ENCODE measurements at regions not wholly inside any gene's neighbourhood (a gene's known extent, or its start where the extent isn't known, plus 50 kb on each side); places are given as distances from the start of the nearest gene placed in this dataset.

DNA sequence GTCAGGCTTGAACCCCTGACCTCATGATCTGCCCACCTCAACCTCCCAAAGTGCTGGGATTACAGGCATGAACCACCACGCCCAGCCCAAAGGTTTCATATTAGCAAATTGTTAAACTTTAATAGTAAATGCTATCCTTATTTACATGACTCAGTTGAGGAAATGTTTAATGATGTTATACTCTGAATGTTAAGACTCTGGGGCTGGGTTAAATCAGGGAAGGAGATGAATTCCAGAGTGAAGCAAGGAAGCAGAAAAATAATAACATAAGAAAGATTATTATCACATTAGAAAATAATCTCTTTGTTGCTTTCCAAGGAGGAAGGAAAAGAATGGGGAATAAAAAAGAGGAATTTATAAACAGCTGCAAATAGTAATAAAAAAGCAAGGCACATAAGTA is 105.3 kb downstream of the PTGS2 start:
- H3K27me3 ChIP-seq: no peaks in the 10 kb centered on the region
- 60% methylated on average over 1 of the region's 1 CpG; no CpG with 5 or more reads in 1 of the 2 donors for whole genome bisulfite sequencing, 2 donors (ENCODE audit: low coverage in 1 of 2)
- no peak for DNase-seq
- no peak overlapping the region for H3K27ac ChIP-seq
- no peak for TF ChIP-seq EP300 (IDR thresholded peaks at IDR 0.05; ENCODE audit: low read depth)
- no peaks in the 10 kb centered on the region for H3K9me3 ChIP-seq
- in situ Hi-C loops (cut with MboI; ENCODE audit: low pct_ligation_motif_present in 1 of 4, low pct_unique_long_range_greater_than_20kb in 1 of 4, low sequenced_read_pairs in 3 of 4) (no loop called here), intact Hi-C loops (cut with DNase I; ENCODE audit: low total_unique reads) (no loop called here)
- no peaks in the 10 kb centered on the region for H3K36me3 ChIP-seq
- no peak overlapping the region for H3K4me3 ChIP-seq
- H3K4me1 ChIP-seq: peaks cover 0 to 6% (median 0%) of the 10 kb centered on the region in 4 donors

DNA sequence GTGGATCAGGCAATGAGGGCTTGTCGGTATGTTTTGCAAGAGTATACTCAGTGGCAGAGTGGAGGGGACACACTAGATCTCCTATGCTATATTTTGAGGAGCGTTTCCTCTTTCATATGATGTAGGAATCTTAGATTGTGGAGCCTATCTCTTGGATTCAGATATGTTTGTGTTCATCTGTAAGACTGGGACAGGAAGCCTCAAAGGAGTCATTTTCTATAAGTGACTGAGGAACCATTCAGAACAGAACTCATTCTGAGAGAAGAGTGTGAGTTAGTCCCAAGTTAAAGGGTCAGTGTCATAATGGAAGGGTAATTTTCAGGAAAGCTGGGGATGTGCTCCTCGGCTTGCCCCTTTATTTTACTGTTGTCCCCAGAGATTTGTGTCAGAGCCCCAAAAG is 107.7 kb downstream of the PTGS2 start:
- intact Hi-C loops (cut with DNase I; ENCODE audit: low total_unique reads): no loop called here
- peaks cover 0 to 6% (median 0%) of the 10 kb centered on the region in 4 donors for H3K4me1 ChIP-seq

DNA sequence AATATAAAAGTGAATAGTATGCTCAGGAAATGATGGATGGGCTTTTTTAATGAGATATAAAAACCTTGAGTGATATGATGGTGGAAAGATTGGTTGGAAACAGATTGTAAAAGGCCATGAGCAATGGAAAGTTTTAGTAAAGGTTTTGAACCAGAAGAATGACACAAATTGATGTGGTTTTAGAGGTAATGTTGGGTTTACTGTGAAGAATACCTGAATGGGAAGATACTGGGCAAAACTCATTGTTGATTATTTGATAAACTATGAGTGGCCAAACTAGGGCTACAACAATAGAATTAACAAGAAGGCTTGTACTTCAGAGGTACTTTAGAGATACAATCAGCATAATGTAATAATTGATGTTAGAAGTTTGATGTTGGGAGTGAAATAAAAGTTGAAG is 108.5 kb downstream of the PTGS2 start:
- H3K4me1 ChIP-seq: peaks cover 0 to 6% (median 0%) of the 10 kb centered on the region in 4 donors
- no peak for DNase-seq
- in situ Hi-C loops (cut with MboI; ENCODE audit: low pct_ligation_motif_present in 1 of 4, low pct_unique_long_range_greater_than_20kb in 1 of 4, low sequenced_read_pairs in 3 of 4) (no loop called here), intact Hi-C loops (cut with DNase I; ENCODE audit: low total_unique reads) (no loop called here)
- no peak overlapping the region for H3K4me3 ChIP-seq
- H3K9me3 ChIP-seq: no peaks in the 10 kb centered on the region
- TF ChIP-seq POLR2AphosphoS5 (IDR thresholded peaks at IDR 0.05): no peak
- TF ChIP-seq POLR2A (IDR thresholded peaks at IDR 0.05): no peak
- TF ChIP-seq EP300 (IDR thresholded peaks at IDR 0.05; ENCODE audit: low read depth): no peak
- TF ChIP-seq, protein P1, sequence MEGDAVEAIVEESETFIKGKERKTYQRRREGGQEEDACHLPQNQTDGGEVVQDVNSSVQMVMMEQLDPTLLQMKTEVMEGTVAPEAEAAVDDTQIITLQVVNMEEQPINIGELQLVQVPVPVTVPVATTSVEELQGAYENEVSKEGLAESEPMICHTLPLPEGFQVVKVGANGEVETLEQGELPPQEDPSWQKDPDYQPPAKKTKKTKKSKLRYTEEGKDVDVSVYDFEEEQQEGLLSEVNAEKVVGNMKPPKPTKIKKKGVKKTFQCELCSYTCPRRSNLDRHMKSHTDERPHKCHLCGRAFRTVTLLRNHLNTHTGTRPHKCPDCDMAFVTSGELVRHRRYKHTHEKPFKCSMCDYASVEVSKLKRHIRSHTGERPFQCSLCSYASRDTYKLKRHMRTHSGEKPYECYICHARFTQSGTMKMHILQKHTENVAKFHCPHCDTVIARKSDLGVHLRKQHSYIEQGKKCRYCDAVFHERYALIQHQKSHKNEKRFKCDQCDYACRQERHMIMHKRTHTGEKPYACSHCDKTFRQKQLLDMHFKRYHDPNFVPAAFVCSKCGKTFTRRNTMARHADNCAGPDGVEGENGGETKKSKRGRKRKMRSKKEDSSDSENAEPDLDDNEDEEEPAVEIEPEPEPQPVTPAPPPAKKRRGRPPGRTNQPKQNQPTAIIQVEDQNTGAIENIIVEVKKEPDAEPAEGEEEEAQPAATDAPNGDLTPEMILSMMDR (IDR thresholded peaks at IDR 0.05): no peak
- no peaks in the 10 kb centered on the region for H3K36me3 ChIP-seq
- H3K27me3 ChIP-seq: no peaks in the 10 kb centered on the region
- no peak overlapping the region for H3K27ac ChIP-seq

More for the DNA sequence above, 107.7 kb downstream of the PTGS2 start:
- TF ChIP-seq POLR2A (IDR thresholded peaks at IDR 0.05) (no peak), EP300 (IDR thresholded peaks at IDR 0.05; ENCODE audit: low read depth) (no peak), POLR2AphosphoS5 (IDR thresholded peaks at IDR 0.05) (no peak)
- TF ChIP-seq, protein P1 (IDR thresholded peaks at IDR 0.05): no peak
- 75 to 83% methylated on average over 2 to 3 of the region's 3 CpGs for WGBS, 2 donors (ENCODE audit: low coverage in 1 of 2)
- in situ Hi-C loops (cut with MboI; ENCODE audit: low pct_ligation_motif_present in 1 of 4, low pct_unique_long_range_greater_than_20kb in 1 of 4, low sequenced_read_pairs in 3 of 4): no loop called here
- Histone ChIP-seq H3K27ac (no peak overlapping the region), H3K36me3 (no peaks in the 10 kb centered on the region), H3K4me3 (no peak overlapping the region), H3K9me3 (no peaks in the 10 kb centered on the region), H3K27me3 (no peaks in the 10 kb centered on the region)
- DNase-seq: no peak

DNA sequence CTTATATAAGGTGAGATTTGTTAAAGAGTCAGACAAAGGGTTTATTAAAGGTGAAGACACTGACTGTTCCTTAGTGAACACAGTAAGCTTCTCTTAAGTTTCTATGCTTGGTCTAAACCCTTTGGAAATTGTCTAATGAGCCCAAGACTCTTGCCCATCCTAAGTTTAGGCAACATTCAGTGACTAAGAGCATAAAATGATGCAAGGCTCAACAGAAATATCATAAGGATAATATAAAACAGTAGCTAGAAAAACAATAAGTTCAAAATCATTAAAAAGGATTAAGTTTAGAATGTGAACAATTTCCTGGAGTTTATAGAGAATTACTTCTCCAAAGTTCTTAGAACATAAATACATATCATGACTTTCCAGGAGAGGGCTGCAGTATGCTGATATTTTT is 108.9 kb upstream of the PDC start:
- Histone ChIP-seq H3K36me3 (no peaks in the 10 kb centered on the region), H3K4me1 (peaks cover 0 to 3% (median 0%) of the 10 kb centered on the region in 4 donors), H3K4me3 (no peak overlapping the region), H3K9me3 (no peaks in the 10 kb centered on the region), H3K27ac (no peak overlapping the region), H3K27me3 (no peaks in the 10 kb centered on the region)
- no peak for TF ChIP-seq POLR2AphosphoS5 (IDR thresholded peaks at IDR 0.05)
- TF ChIP-seq, protein P1 (IDR thresholded peaks at IDR 0.05): no peak
- TF ChIP-seq EP300 (IDR thresholded peaks at IDR 0.05; ENCODE audit: low read depth): no peak
- TF ChIP-seq POLR2A (IDR thresholded peaks at IDR 0.05): no peak
- intact Hi-C loops (cut with DNase I; ENCODE audit: low total_unique reads) (no loop called here), in situ Hi-C loops (cut with MboI; ENCODE audit: low pct_ligation_motif_present in 1 of 4, low pct_unique_long_range_greater_than_20kb in 1 of 4, low sequenced_read_pairs in 3 of 4) (no loop called here)
- no peak for DNase-seq

DNA sequence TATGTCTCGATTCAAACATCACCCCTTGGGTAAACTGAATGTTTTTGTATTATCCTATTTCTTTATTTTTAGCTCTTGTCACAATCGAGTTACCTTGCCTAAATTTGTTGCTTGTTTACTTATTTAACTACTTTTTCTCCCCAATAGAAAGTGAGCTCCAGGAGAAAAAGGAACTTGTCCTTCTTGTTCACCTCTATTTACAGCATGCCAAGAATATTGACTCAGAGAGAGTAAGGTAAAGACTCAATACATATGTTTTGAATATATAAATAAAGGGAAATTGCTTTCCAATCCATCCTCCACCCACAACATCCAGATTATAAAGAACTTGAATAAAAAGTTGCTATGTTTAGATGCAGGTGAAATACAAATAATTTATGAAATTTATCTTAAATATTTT is 107.3 kb upstream of the PDC start:
- Histone ChIP-seq H3K27me3 (no peaks in the 10 kb centered on the region), H3K36me3 (no peaks in the 10 kb centered on the region), H3K4me1 (peaks cover 0 to 3% (median 0%) of the 10 kb centered on the region in 4 donors), H3K4me3 (no peak overlapping the region), H3K27ac (no peak overlapping the region), H3K9me3 (no peaks in the 10 kb centered on the region)
- no peak for DNase-seq
- TF ChIP-seq POLR2A (IDR thresholded peaks at IDR 0.05) (no peak), POLR2AphosphoS5 (IDR thresholded peaks at IDR 0.05) (no peak), EP300 (IDR thresholded peaks at IDR 0.05; ENCODE audit: low read depth) (no peak)
- TF ChIP-seq, protein P1 (IDR thresholded peaks at IDR 0.05): no peak
- WGBS, 2 donors (ENCODE audit: low coverage in 1 of 2): 46 to 86% methylated on average over 1 to 2 of the region's 2 CpGs
- intact Hi-C loops (cut with DNase I; ENCODE audit: low total_unique reads) (no loop called here), in situ Hi-C loops (cut with MboI; ENCODE audit: low pct_ligation_motif_present in 1 of 4, low pct_unique_long_range_greater_than_20kb in 1 of 4, low sequenced_read_pairs in 3 of 4) (no loop called here)
